ENCODE measurements at regions not wholly inside any gene's neighbourhood (a gene's known extent, or its start where the extent isn't known, plus 50 kb on each side); places are given as distances from the start of the nearest gene placed in this dataset.
A peak's percentile ranks its signal among the peaks of the same experiment; 100 is the strongest.
"Not testable (repeated sequence)": the region's sequence is repeated elsewhere in the genome, so short reads cannot be mapped to it uniquely, and the experiment has no call there.

DNA sequence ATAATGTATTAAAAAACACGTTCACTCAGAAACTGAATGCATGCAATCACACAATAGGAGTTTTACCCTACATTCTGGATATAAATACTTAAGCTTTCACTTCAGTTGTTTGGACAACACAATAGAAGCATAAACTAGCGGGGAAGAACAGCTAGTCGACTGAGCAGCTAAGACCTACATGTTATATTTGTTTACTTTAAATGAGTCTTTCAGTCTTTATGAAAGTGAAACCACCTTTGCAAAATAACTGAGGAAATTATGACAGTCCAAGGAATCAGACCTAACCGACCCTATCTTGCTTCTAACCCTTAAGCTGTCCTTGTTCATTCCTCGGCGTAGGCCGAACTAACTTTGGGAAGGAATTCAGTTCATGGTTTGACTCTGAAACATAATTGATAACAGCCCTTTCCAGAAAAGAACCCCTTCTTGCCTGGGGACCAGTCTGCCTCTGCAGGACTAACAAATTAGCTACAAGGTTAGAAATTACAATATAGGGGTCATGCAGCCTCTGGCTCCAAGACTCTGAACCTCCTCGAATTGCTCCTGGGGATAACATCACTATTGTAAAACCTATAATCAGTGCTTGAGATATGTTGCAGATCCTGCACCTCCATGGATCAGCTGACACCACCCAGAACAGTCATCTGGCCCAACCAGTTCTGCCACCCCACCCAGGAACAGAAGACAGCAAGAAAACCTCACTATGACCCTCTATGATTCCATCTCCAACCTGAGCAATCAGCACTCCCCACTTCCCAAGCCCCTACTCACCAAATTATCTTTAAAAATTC lies 185.1 kb upstream of the KLF6 start:
- DNase-seq (ENCODE audit: low read depth in 1 of 2, low spot score in 1 of 2), result peak in 1 of 2 experiments; percentile 33
- no peak for TF ChIP-seq JUND (IDR thresholded peaks at IDR 0.05; ENCODE audit: low read depth)
- in situ Hi-C loops (cut with HindIII; ENCODE audit: low pct_unique_long_range_greater_than_20kb, low sequenced_read_pairs), result no loop called here

DNA sequence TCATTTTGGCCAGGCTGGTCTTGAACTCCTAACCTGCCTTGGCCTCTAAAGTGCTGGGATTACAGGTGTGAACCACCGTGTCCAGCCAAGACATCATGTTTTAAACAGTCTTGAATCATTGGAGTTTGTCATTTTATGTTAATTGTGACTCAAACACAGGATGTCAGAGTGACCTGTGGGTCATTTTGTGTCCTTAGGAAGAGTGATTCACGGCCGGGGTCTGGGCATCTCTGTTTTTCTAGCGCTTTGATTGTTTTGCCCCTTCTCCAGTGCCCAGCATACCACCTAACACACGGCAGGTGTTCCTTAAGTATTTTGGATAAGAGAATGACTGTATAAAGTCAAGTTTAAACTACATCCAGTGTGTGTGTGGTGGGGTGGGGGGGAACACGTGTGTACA lies 183.7 kb upstream of the KLF6 start:
- in situ Hi-C loops (cut with HindIII; ENCODE audit: low pct_unique_long_range_greater_than_20kb, low sequenced_read_pairs), result no loop called here
- no peak for DNase-seq (ENCODE audit: low read depth in 1 of 2, low spot score in 1 of 2)
- TF ChIP-seq JUND (IDR thresholded peaks at IDR 0.05; ENCODE audit: low read depth), result no peak

DNA sequence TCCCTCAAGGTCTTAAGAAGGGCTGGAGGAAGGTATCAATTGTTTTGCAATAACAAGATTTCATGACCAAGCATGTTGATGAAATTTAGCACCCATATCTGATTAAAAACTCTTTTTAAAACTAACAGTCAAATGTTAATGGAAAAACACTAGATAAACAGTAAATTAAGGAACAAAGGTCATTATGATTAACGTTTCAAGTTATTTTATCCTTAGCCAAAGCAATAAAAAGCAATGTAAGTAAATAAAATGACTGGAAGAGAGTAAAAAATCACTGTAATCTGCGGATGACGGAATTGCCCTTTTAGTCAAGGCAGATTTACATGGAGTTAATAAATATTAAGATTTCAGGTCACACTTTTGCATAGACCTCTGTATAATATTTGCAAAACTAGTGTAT lies 179.5 kb upstream of the KLF6 start:
- in situ Hi-C loops (cut with HindIII; ENCODE audit: low pct_unique_long_range_greater_than_20kb, low sequenced_read_pairs), result no loop called here
- TF ChIP-seq JUND (IDR thresholded peaks at IDR 0.05; ENCODE audit: low read depth), result no peak
- no peak for DNase-seq (ENCODE audit: low read depth in 1 of 2, low spot score in 1 of 2)

DNA sequence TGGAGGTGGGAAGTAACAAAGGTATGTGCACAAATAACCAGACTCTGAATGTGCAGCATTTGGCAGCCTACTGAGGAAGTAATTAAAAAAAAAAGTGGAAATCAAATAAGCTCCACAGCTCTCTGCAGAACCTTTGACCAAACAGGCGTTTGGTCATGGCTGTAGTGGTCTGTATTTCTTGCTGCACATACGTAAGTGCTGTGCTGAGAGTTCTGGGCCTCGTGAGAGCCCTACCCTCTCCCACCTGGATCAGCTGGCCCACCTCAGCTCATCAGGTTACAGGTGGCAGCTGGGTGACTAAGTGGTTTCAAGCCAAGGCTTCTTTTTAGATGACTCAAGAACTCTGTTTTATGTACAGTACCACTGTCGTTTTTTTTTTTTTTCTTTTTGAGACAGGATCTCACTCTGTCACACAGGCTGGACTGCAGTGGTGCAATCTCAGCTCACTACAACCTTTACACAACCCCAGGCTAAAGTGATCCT lies 178.2 kb upstream of the KLF6 start:
- DNase-seq (ENCODE audit: low read depth in 1 of 2, low spot score in 1 of 2), result peak; percentile 28
- no peak for TF ChIP-seq JUND (IDR thresholded peaks at IDR 0.05; ENCODE audit: low read depth)
- in situ Hi-C loops (cut with HindIII; ENCODE audit: low pct_unique_long_range_greater_than_20kb, low sequenced_read_pairs), result no loop called here

DNA sequence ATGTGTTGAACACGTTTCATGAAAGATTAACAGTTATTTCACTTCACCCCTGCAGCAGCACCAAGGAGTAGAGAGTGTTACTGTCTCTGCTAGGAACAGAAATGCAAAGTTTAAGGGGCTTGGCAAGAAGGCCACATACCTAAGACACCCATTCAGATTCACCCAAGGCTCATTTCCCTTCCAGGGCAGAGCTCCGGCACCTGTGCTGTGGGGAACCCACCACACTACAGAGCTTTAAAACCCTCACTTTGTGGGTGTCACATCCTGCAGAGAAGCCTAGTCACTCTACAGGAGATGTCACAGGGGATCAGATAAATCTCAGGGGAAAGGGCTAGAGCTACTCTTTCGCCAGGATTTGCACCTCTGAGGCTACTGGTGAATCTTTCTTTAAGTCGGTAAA lies 176.1 kb upstream of the KLF6 start:
- DNase-seq (ENCODE audit: low read depth in 1 of 2, low spot score in 1 of 2), result no peak
- in situ Hi-C loops (cut with HindIII; ENCODE audit: low pct_unique_long_range_greater_than_20kb, low sequenced_read_pairs), result no loop called here
- TF ChIP-seq JUND (IDR thresholded peaks at IDR 0.05; ENCODE audit: low read depth), result no peak

DNA sequence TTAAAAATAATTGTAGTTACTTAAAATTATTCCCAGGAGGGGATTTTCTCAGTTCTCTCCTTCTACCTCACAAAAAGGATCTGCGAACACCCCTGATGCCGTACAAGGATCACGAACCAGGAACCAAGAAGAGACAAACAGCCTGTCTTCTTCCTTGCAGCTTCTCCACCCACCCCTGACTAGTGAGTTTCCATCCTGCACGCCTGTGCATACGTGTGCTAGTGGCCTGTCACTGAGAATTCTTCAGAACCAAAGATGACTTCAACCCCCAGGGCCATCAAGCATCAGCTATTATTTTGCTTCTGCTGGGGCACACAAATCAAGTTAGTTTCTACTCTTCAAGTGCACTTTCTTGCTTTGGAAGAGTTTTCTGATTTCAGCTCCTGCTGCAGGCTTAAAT lies 175.5 kb upstream of the KLF6 start:
- DNase-seq (ENCODE audit: low read depth in 1 of 2, low spot score in 1 of 2), result no peak
- no peak for TF ChIP-seq JUND (IDR thresholded peaks at IDR 0.05; ENCODE audit: low read depth)
- in situ Hi-C loops (cut with HindIII; ENCODE audit: low pct_unique_long_range_greater_than_20kb, low sequenced_read_pairs), result no loop called here

DNA sequence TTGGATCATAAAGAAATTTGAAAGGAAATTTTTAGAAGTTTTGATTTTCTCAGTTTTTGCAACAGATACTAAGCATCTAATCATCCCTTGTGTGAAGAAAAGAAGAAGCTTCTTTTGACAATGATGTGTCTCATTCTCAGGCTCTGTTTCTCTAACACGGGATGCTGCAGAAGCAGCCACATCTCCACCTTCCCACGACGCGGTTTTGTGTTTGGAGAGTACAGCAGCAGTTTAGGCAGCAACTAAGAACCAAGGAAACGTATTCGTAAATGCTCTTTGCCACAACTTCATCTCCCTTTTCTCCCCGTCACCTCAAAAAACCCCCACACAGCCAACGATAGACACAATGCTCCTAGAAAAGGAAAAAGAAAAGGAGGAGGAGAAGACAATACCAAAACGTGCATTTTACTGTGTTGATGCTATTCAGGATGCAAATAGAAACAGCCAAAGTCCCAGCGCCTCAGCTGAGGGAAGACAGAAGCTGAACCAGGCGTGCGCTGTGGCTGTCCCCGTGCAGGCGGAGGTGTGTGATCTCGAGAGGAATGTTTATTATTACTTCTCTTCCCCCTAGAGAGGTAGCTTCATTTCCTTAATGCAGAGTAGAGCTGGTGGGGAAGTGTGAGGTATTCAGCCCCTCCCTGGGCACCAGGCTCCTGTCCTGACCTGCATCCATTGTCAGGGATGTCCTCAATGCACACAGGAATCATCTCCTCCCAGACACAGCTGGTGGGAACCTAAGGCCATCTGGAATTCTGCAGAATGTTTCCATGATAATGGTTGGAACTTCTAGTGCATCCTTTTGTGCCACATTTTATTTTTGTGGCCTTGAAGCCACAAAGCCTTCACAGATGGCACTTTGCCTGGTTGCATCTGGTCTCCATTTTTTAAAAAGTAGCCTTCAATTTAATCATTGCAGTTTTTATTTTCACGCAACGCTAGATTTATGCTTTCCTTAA lies 174.6 kb upstream of the KLF6 start:
- DNase-seq (ENCODE audit: low read depth in 1 of 2, low spot score in 1 of 2), result no peak
- in situ Hi-C loops (cut with HindIII; ENCODE audit: low pct_unique_long_range_greater_than_20kb, low sequenced_read_pairs), result no loop called here
- TF ChIP-seq JUND (IDR thresholded peaks at IDR 0.05; ENCODE audit: low read depth), result no peak

DNA sequence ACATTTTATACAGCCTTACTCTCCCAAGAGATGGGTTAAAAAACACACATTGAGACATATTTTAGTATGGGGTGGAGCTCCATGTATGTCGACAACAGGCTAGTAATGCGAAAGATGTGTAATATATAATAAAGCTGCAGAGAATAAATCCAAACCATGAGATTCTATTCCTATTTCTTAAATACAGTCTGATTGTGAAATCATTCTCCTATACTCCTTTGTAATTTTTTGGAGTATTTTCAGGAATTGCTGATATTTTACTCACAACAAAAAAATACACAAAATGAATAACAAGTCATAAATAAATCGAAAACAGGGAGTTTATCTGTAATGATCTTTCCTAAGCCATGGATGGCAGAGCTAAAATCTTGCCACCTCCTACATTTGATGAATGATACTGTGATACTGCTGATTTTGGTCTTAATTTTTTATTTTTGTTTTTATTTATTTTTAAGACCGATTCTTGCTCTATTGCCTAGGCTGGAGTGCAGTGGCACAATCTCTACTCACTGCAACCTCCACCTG lies 173.5 kb upstream of the KLF6 start:
- TF ChIP-seq JUND (IDR thresholded peaks at IDR 0.05; ENCODE audit: low read depth), result no peak
- DNase-seq (ENCODE audit: low read depth in 1 of 2, low spot score in 1 of 2), result no peak
- in situ Hi-C loops (cut with HindIII; ENCODE audit: low pct_unique_long_range_greater_than_20kb, low sequenced_read_pairs), result no loop called here

DNA sequence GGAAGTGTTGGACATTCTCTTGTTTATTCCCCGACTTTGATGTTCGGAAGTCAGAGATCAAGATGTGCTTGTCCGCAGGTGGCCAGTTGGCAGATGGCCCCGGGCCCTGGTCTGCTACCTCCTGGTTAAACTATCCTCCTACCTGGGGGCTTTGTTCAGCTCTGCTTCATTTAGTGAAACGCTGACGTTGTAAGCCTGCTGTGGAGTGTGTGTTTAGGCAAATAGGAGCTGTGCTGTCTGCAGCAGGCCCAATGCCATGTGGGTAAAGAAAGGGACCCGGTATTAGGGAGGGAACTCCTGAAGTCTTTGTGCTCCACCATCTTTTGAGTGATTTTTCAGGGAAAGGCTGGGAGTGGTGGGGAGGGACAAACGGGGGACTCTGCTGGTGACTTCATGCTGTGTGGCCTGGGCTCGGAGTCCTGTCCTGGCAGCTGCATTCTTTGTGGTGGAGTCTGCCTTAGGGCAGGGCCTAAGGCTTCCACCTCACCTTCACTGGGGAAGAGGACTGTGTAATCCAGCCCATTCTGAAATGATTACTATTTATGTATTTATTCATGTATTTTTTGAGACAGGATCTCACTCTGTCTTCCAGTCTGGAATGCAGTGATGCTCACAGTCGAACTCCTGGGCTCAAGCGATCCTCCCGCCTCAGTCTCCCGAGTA lies 171.1 kb upstream of the KLF6 start:
- no peak for DNase-seq (ENCODE audit: low read depth in 1 of 2, low spot score in 1 of 2)
- in situ Hi-C loops (cut with HindIII; ENCODE audit: low pct_unique_long_range_greater_than_20kb, low sequenced_read_pairs), result no loop called here
- TF ChIP-seq JUND (IDR thresholded peaks at IDR 0.05; ENCODE audit: low read depth), result no peak

DNA sequence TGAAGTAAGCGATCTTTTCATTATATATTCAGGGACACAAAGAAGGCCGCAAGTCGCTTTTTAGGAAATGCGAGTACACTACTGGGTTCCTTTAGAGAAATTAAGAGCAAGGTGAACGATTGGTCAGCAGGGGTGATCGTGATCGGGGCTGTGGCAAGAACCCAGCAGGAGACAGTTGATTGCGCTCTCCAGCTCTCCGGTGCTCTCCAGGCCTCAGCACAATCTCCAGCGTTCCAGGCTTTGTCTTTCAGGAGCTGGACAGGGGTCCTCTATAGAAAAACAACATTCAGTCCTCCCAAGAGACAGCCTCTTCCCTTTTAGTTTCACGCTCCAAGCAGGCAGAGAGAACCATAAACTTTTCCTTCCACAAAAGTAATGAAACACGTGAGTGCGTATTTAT lies 170.5 kb upstream of the KLF6 start:
- in situ Hi-C loops (cut with HindIII; ENCODE audit: low pct_unique_long_range_greater_than_20kb, low sequenced_read_pairs), result no loop called here
- DNase-seq (ENCODE audit: low read depth in 1 of 2, low spot score in 1 of 2), result no peak
- no peak for TF ChIP-seq JUND (IDR thresholded peaks at IDR 0.05; ENCODE audit: low read depth)

DNA sequence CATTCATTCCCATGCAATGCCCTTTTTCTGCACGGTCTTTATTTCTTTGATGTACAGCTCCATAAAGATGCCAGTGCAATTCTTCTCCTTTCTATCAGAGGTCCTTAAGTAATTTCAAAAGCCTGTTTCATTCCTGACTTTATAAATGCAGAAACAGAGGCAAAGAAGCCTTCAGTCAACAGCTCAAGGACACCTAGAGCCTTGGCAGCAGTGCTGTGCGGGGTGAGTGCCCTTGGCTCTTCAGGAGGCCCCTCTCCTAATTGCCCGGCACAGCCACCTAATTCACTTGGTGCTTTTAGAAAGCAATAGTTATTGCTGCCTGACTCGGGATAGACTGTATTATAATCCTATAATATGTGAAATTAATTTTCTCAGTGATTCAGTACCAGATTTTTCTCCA lies 169.6 kb upstream of the KLF6 start:
- no peak for TF ChIP-seq JUND (IDR thresholded peaks at IDR 0.05; ENCODE audit: low read depth)
- in situ Hi-C loops (cut with HindIII; ENCODE audit: low pct_unique_long_range_greater_than_20kb, low sequenced_read_pairs), result no loop called here
- no peak for DNase-seq (ENCODE audit: low read depth in 1 of 2, low spot score in 1 of 2)

DNA sequence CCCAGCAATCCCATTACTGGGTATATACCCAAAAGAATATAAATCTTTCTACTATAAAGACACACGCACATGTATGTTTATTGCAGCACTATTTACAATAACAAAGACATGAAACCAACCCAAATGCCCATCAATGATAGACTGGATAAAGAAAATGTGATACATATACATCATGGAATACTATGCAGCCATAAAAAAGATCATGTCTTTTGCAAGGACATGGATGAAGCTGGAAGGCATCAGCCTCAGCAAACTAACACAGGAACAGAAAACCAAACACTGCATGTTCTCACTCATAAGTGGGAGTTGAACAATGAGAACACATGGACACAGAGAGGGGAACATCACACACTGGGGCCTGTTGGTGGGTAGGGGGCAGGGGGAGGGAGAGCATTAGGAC lies 169.0 kb upstream of the KLF6 start:
- DNase-seq (ENCODE audit: low read depth in 1 of 2, low spot score in 1 of 2); in situ Hi-C loops (cut with HindIII; ENCODE audit: low pct_unique_long_range_greater_than_20kb, low sequenced_read_pairs): not testable (repeated sequence)

Measured in T47D (cell line).